GM19455 (cell line): ENCODE measurements at regions not wholly inside any gene's neighbourhood (a gene's known extent, or its start where the extent isn't known, plus 50 kb on each side); places are given as distances from the start of the nearest gene placed in this dataset.
"Not testable (repeated sequence)": the region's sequence is repeated elsewhere in the genome, so short reads cannot be mapped to it uniquely, and the experiment has no call there.

ENCODE experiments used
- ATAC-seq: cut with Tn5 transposase; IDR thresholded peaks from one replicate; pipeline ENCODE4 v1.9.1; 2021; ENCODE audit not compliant: unreplicated experiment

- ATAC-seq, result no peak
Observed at GRCh38 chr13:71382285-71382684, 484.7 kb downstream of the DACH1 start.

- ATAC-seq, result no peak
Observed at GRCh38 chr13:71380191-71380590, 486.8 kb downstream of the DACH1 start.

GRCh38 chr13:71378961-71379905 is 487.8 kb downstream of the DACH1 start:
- ATAC-seq, result no peak

GRCh38 chr13:71374471-71375049 is 492.4 kb downstream of the DACH1 start:
- no peak for ATAC-seq

- ATAC-seq, result no peak
Observed at GRCh38 chr13:71368336-71368735, 498.7 kb downstream of the DACH1 start.

- ATAC-seq, result no peak
Observed at GRCh38 chr13:71360041-71360440, 507.0 kb downstream of the DACH1 start.

GRCh38 chr13:71359641-71360040 is 507.4 kb downstream of the DACH1 start:
- ATAC-seq, result no peak

GRCh38 chr13:71358218-71358617 is 508.8 kb downstream of the DACH1 start:
- ATAC-seq, result no peak

GRCh38 chr13:71355010-71355409 is 512.0 kb downstream of the DACH1 start:
- ATAC-seq, result no peak

GRCh38 chr13:71350886-71351285 is 516.1 kb downstream of the DACH1 start:
- no peak for ATAC-seq

- ATAC-seq, result not testable (repeated sequence)
Observed at GRCh38 chr13:71345856-71346255, 521.1 kb downstream of the DACH1 start.

GRCh38 chr13:71339736-71340135 is 527.3 kb downstream of the DACH1 start:
- ATAC-seq, result no peak

- ATAC-seq, result no peak
Observed at GRCh38 chr13:71339005-71339404, 528.0 kb downstream of the DACH1 start.

GRCh38 chr13:71338070-71338469 is 528.9 kb downstream of the DACH1 start:
- no peak for ATAC-seq

GRCh38 chr13:71327266-71327665 is 539.7 kb downstream of the DACH1 start:
- no peak for ATAC-seq

- ATAC-seq, result no peak
Observed at GRCh38 chr13:71325556-71325955, 541.4 kb downstream of the DACH1 start.

GRCh38 chr13:71323266-71323665 is 543.7 kb downstream of the DACH1 start:
- ATAC-seq, result no peak

GRCh38 chr13:71320452-71320851 is 546.6 kb downstream of the DACH1 start:
- ATAC-seq, result no peak

GRCh38 chr13:71316792-71317363 is 550.1 kb downstream of the DACH1 start:
- ATAC-seq, result no peak

GRCh38 chr13:71312923-71313322 is 554.1 kb downstream of the DACH1 start:
- no peak for ATAC-seq

- no peak for ATAC-seq
Observed at GRCh38 chr13:71309905-71310304, 557.1 kb downstream of the DACH1 start.

GRCh38 chr13:71306821-71307220 is 560.2 kb downstream of the DACH1 start:
- ATAC-seq, result no peak
